ENCODE measurements at regions not wholly inside any gene's neighbourhood (a gene's known extent, or its start where the extent isn't known, plus 50 kb on each side); places are given as distances from the start of the nearest gene placed in this dataset.

- WGBS, 2 experiments (ENCODE audit: insufficient coverage in 1 of 2, insufficient read length in 1 of 2) = 88 to 94% methylated on average over 1 to 5 of the region's 5 CpGs
- H3K9me3 Mint-ChIP-seq = no peaks in the 10 kb centered on the region
Observed at GRCh38 chr2:12436935-12437561, 279.7 kb upstream of the TRIB2 start.

GRCh38 chr2:12440731-12441130 lies 276.0 kb upstream of the TRIB2 start:
- no peak overlapping the region for H3K4me3 ChIP-seq (ENCODE audit: low read length)
- Mint-ChIP-seq H3K4me3 (no peak overlapping the region), H3K27me3 (ENCODE audit: insufficient read depth) (no peaks in the 10 kb centered on the region), H3K4me1 (peaks cover 16% of the 10 kb centered on the region), H3K9me3 (no peaks in the 10 kb centered on the region), H3K36me3 (ENCODE audit: low read depth) (no peaks in the 10 kb centered on the region), H3K27ac (no peak overlapping the region)
- H3K27ac ChIP-seq (ENCODE audit: low read depth, low read length) = no peak overlapping the region
- 70% methylated on average over 4 of the region's 4 CpGs for WGBS, 2 experiments (ENCODE audit: insufficient coverage in 1 of 2, insufficient read length in 1 of 2)
- H3K9ac ChIP-seq (ENCODE audit: extremely low read depth, low read length, poor library complexity, severe bottlenecking) = no peak overlapping the region
- DNase-seq = no peak
- no peak for TF ChIP-seq CTCF (conservative IDR thresholded peaks at IDR 0.05)
- H3K27me3 ChIP-seq (ENCODE audit: control insufficient read depth, insufficient read depth, low read length, poor library complexity, severe bottlenecking) = no peaks in the 10 kb centered on the region
- no peaks in the 10 kb centered on the region for H3K36me3 ChIP-seq (ENCODE audit: control insufficient read depth, insufficient read depth, low read length)
- no peaks in the 10 kb centered on the region for H3K4me1 ChIP-seq (ENCODE audit: control insufficient read depth, insufficient read depth, low read length)
- no peaks in the 10 kb centered on the region for H3K9me3 ChIP-seq (ENCODE audit: control insufficient read depth, low read length)

More at GRCh38 chr2:12436935-12437561, 279.7 kb upstream of the TRIB2 start:
- H3K9me3 ChIP-seq (ENCODE audit: control insufficient read depth, low read length) = no peaks in the 10 kb centered on the region
- no peak overlapping the region for H3K9ac ChIP-seq (ENCODE audit: extremely low read depth, low read length, poor library complexity, severe bottlenecking)
- Mint-ChIP-seq H3K36me3 (ENCODE audit: low read depth) (no peaks in the 10 kb centered on the region), H3K27ac (no peak overlapping the region), H3K4me3 (no peak overlapping the region), H3K4me1 (peaks cover 30% of the 10 kb centered on the region), H3K27me3 (ENCODE audit: insufficient read depth) (no peaks in the 10 kb centered on the region)
- H3K36me3 ChIP-seq (ENCODE audit: control insufficient read depth, insufficient read depth, low read length) = no peaks in the 10 kb centered on the region
- H3K4me1 ChIP-seq (ENCODE audit: control insufficient read depth, insufficient read depth, low read length) = peaks cover 7% of the 10 kb centered on the region
- H3K27ac ChIP-seq (ENCODE audit: low read depth, low read length) = no peak overlapping the region
- no peak for TF ChIP-seq CTCF (conservative IDR thresholded peaks at IDR 0.05)
- H3K27me3 ChIP-seq (ENCODE audit: control insufficient read depth, insufficient read depth, low read length, poor library complexity, severe bottlenecking) = no peaks in the 10 kb centered on the region
- H3K4me3 ChIP-seq (ENCODE audit: low read length) = no peak overlapping the region
- no peak for DNase-seq

GRCh38 chr2:12441750-12442475 lies 274.8 kb upstream of the TRIB2 start:
- Histone ChIP-seq H3K9ac (ENCODE audit: extremely low read depth, low read length, poor library complexity, severe bottlenecking) (no peak overlapping the region), H3K36me3 (ENCODE audit: control insufficient read depth, insufficient read depth, low read length) (no peaks in the 10 kb centered on the region), H3K27me3 (ENCODE audit: control insufficient read depth, insufficient read depth, low read length, poor library complexity, severe bottlenecking) (no peaks in the 10 kb centered on the region), H3K27ac (ENCODE audit: low read depth, low read length) (no peak overlapping the region), H3K4me3 (ENCODE audit: low read length) (no peak overlapping the region), H3K4me1 (ENCODE audit: control insufficient read depth, insufficient read depth, low read length) (no peaks in the 10 kb centered on the region), H3K9me3 (ENCODE audit: control insufficient read depth, low read length) (no peaks in the 10 kb centered on the region)
- Mint-ChIP-seq H3K9me3 (no peaks in the 10 kb centered on the region), H3K4me3 (no peak overlapping the region), H3K27ac (no peak overlapping the region), H3K27me3 (ENCODE audit: insufficient read depth) (no peaks in the 10 kb centered on the region), H3K36me3 (ENCODE audit: low read depth) (no peaks in the 10 kb centered on the region), H3K4me1 (peaks cover 8% of the 10 kb centered on the region)
- no peak for TF ChIP-seq CTCF (conservative IDR thresholded peaks at IDR 0.05)
- WGBS, 2 experiments (ENCODE audit: insufficient coverage in 1 of 2, insufficient read length in 1 of 2) = 70% methylated on average over 7 of the region's 7 CpGs; no CpG with 5 or more reads in 1 of the 2 experiments
- DNase-seq = no peak

All from endodermal cell (in vitro differentiated cells).